Gastrocnemius medialis (tissue), 4 donors: ENCODE measurements at regions not wholly inside any gene's neighbourhood (a gene's known extent, or its start where the extent isn't known, plus 50 kb on each side); places are given as distances from the start of the nearest gene placed in this dataset.

Experiments used
- CTCF ChIP-seq, 5 experiments: fragments of 450-650 bp in 3 of 5; fragments of 200-600 bp in 2 of 5; sonication (generic) in 2 of 5; IDR thresholded peaks in 4 of 5; conservative IDR thresholded peaks in 1 of 5; 1 replicate in 4 of 5; 2 replicates in 1 of 5; pipeline ENCODE4 v1.5.1; 2016 to 2019; ENCODE audit warnings: antibody characterized with exemption in 5 of 5, mild to moderate bottlenecking in 3 of 5, moderate library complexity in 3 of 5
- POLR2A ChIP-seq, 2 donors: fragments of 450-650 bp; IDR thresholded peaks; one replicate each; pipeline ENCODE4 v1.6.1; 2017; ENCODE audit warnings: antibody characterized with exemption in 2 of 2, mild to moderate bottlenecking in 2 of 2, moderate library complexity in 2 of 2

- TF ChIP-seq POLR2A (IDR thresholded peaks at IDR 0.05) (no peak), CTCF (IDR thresholded peaks at IDR 0.05 in 4 of 5, conservative IDR thresholded peaks at IDR 0.05 in 1 of 5) (no peak)
These were observed 254.7 kb downstream of the STK31 start for GRCh38 chr7:23964715-23965114.
